ENCODE measurements at regions not wholly inside any gene's neighbourhood (a gene's known extent, or its start where the extent isn't known, plus 50 kb on each side); places are given as distances from the start of the nearest gene placed in this dataset.

DNA sequence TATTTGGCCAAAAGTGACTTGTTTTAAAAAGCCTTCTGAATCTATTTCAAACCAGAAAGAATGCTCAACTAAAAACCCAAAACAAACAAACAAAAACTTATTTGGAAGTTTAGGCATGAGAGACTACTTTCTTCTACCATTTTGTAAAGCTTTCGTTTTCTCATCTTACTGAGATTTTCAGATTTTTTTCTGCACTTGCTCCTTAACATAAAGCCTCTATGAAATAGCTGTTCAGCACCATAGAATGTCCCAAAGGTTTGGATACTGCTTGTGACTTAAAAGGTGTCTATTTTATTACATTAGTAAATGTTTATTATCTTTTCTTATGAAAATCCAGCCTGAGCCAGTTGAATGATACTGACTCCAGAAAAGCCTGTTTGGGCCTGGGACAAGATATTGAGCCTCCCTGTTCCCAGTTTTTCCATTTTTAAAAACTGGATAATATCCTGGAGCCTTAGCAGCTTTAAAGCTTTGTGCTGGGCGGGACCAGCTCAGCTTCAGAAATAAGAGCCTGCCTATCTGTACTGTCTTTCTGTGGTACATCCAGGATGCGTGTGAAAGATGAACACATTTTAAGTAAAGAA, 292.6 kb downstream of the ZSWIM6 start:
- Histone ChIP-seq H3K4me2 (ENCODE audit: low read length) (no peak overlapping the region), H3K27me3 (ENCODE audit: control insufficient read depth, low read length) (peaks cover 5% of the 10 kb centered on the region; the same call in 1 of the 2 replicates)

DNA sequence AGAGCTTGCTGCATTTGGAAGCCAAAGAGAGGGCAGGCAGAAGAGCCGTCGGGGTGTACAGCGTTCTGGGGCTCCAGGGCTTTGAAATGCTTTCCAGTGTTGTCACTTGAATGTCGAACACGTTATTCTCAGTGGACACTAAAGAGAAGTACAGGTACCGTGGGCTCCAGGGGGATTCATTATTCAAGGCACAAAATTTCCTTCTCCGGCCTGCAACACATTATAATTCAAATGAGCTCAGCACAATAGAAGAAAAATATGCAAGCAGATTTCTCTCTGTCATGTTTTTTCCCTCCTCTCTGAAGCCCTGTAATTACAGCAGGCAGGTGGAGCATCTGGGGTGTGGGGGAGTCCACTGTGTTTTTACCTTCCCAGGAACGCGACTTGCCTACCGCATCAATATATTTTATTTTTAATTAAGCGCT, 293.1 kb downstream of the ZSWIM6 start:
- H3K27me3 ChIP-seq (ENCODE audit: control insufficient read depth, low read length): peaks cover 5% of the 10 kb centered on the region; the same call in 1 of the 2 replicates
- H3K4me1 ChIP-seq (ENCODE audit: control insufficient read depth, low read length): no peaks in the 10 kb centered on the region
- H3K79me2 ChIP-seq (ENCODE audit: control insufficient read depth, low read length): no peaks in the 10 kb centered on the region
- no peak overlapping the region for H3K27ac ChIP-seq (ENCODE audit: low read depth, low read length)
- H3F3A ChIP-seq (ENCODE audit: control insufficient read depth, insufficient read depth): no peaks in the 10 kb centered on the region
- no peaks in the 10 kb centered on the region for H4K20me1 ChIP-seq (ENCODE audit: control insufficient read depth, insufficient read depth, low read depth, low read length)
- H3K36me3 ChIP-seq (ENCODE audit: control insufficient read depth, low read length): no peaks in the 10 kb centered on the region
- TF ChIP-seq, protein P1, sequence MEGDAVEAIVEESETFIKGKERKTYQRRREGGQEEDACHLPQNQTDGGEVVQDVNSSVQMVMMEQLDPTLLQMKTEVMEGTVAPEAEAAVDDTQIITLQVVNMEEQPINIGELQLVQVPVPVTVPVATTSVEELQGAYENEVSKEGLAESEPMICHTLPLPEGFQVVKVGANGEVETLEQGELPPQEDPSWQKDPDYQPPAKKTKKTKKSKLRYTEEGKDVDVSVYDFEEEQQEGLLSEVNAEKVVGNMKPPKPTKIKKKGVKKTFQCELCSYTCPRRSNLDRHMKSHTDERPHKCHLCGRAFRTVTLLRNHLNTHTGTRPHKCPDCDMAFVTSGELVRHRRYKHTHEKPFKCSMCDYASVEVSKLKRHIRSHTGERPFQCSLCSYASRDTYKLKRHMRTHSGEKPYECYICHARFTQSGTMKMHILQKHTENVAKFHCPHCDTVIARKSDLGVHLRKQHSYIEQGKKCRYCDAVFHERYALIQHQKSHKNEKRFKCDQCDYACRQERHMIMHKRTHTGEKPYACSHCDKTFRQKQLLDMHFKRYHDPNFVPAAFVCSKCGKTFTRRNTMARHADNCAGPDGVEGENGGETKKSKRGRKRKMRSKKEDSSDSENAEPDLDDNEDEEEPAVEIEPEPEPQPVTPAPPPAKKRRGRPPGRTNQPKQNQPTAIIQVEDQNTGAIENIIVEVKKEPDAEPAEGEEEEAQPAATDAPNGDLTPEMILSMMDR (IDR thresholded peaks at IDR 0.05; ENCODE audit: low read depth, low read length, poor library complexity, severe bottlenecking): no peak
- no peak for TF ChIP-seq EZH2phosphoT487 (IDR thresholded peaks at IDR 0.05; ENCODE audit: borderline replicate concordance, low read length)
- no peak overlapping the region for H3K4me2 ChIP-seq (ENCODE audit: low read length)
- H3K9me2 ChIP-seq (replicated peaks; ENCODE audit: control insufficient read depth, low read length): no peaks in the 10 kb centered on the region
- no peak overlapping the region for H3K4me3 ChIP-seq (ENCODE audit: low read length)
- peaks cover 4% of the 10 kb centered on the region for H3K9me3 ChIP-seq (ENCODE audit: control insufficient read depth, insufficient read depth, low read length)

More for the DNA sequence above, 292.6 kb downstream of the ZSWIM6 start:
- Histone ChIP-seq H3F3A (ENCODE audit: control insufficient read depth, insufficient read depth) (no peaks in the 10 kb centered on the region), H3K4me1 (ENCODE audit: control insufficient read depth, low read length) (0 out of 2 replicates have a peak, but pooled peaks cover 2% of the 10 kb centered on the region), H3K36me3 (ENCODE audit: control insufficient read depth, low read length) (no peaks in the 10 kb centered on the region), H3K9me3 (ENCODE audit: control insufficient read depth, insufficient read depth, low read length) (peaks cover 4% of the 10 kb centered on the region), H3K79me2 (ENCODE audit: control insufficient read depth, low read length) (no peaks in the 10 kb centered on the region), H3K27ac (ENCODE audit: low read depth, low read length) (no peak overlapping the region), H3K9me2 (replicated peaks; ENCODE audit: control insufficient read depth, low read length) (no peaks in the 10 kb centered on the region), H3K4me3 (ENCODE audit: low read length) (no peak overlapping the region), H4K20me1 (ENCODE audit: control insufficient read depth, insufficient read depth, low read depth, low read length) (no peaks in the 10 kb centered on the region)
- TF ChIP-seq, protein P1 (IDR thresholded peaks at IDR 0.05; ENCODE audit: low read depth, low read length, poor library complexity, severe bottlenecking): no peak
- TF ChIP-seq EZH2phosphoT487 (IDR thresholded peaks at IDR 0.05; ENCODE audit: borderline replicate concordance, low read length): no peak

DNA sequence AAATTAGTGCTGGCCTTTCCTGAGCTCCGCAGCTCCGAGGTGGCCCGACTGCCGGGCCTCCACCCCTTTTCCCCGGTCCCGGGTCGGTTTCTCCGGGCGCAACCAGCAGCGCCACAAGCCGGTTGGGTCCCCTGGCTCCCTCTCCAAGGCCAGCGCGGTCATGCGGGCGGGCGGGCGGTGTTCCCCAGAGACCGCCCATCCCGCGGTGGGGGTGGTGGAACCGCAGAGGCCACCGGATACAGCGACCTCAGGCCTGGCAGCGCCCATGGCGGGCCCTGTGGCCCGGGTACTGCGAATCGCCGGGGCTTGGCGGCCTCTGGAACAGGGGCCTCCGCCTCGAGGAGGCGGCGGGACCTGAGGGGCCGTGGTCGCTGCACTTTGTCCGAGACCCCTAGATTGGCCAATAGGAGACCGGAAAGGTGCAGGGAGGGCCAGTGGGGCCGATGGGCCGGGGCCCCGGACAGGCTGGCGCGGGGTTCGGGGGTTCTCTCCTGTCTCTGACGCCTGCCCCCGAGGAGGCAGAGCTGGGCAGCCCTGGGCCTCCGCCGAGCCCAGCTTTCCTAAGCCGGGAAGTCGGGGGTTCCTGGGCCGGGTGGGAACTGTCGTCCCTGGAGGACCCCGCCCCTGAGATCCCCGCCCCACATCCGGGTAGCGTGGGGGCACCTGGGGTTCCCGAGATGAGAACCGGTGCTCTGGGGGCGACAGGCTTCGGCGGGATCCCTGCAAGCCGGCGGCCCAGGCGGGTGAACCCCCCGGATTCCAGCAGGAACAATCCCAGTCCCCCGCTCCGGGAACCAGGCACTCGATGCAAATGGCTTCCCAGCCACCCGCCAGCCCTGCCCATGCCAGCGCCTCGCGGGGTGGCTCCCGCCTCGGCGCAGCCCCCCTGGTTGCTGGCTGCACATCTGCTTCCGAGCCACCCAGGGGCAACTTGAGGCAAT, 293.9 kb downstream of the ZSWIM6 start:
- Histone ChIP-seq H3K27ac (ENCODE audit: low read depth, low read length) (no peak overlapping the region), H3K9me2 (replicated peaks; ENCODE audit: control insufficient read depth, low read length) (no peaks in the 10 kb centered on the region), H3K79me2 (ENCODE audit: control insufficient read depth, low read length) (no peaks in the 10 kb centered on the region), H3K9me3 (ENCODE audit: control insufficient read depth, insufficient read depth, low read length) (peaks cover 4% of the 10 kb centered on the region), H3K27me3 (ENCODE audit: control insufficient read depth, low read length) (peaks cover 5% of the 10 kb centered on the region; the same call in 1 of the 2 replicates), H3K4me3 (ENCODE audit: low read length) (no peak overlapping the region), H3K4me1 (ENCODE audit: control insufficient read depth, low read length) (no peaks in the 10 kb centered on the region), H3K4me2 (ENCODE audit: low read length) (no peak overlapping the region), H3F3A (ENCODE audit: control insufficient read depth, insufficient read depth) (no peaks in the 10 kb centered on the region), H4K20me1 (ENCODE audit: control insufficient read depth, insufficient read depth, low read depth, low read length) (no peaks in the 10 kb centered on the region), H3K36me3 (ENCODE audit: control insufficient read depth, low read length) (no peaks in the 10 kb centered on the region)
- TF ChIP-seq EZH2phosphoT487 (IDR thresholded peaks at IDR 0.05; ENCODE audit: borderline replicate concordance, low read length): no peak
- TF ChIP-seq, protein P1 (IDR thresholded peaks at IDR 0.05; ENCODE audit: low read depth, low read length, poor library complexity, severe bottlenecking): no peak

Data from DOHH2 (cell line).